Trophoblast cell (in vitro differentiated cells and primary cell): ENCODE measurements at regions not wholly inside any gene's neighbourhood (a gene's known extent, or its start where the extent isn't known, plus 50 kb on each side); places are given as distances from the start of the nearest gene placed in this dataset.

Experiments used
- DNase-seq, 2 donors: peaks; one replicate each; pipeline ENCODE4 v3.0.0-alpha.2; 2016
- H2AFZ ChIP-seq: 2 replicates; pipeline ENCODE4 v1.6.1; 2013; ENCODE audit warnings: low read length, moderate library complexity, mild to moderate bottlenecking; ENCODE audit not compliant: insufficient read depth, poor library complexity
- H2AK5ac ChIP-seq: 2 replicates; pipeline ENCODE4 v1.6.1; 2013; ENCODE audit warnings: mild to moderate bottlenecking, low read length
- H2BK120ac ChIP-seq: 2 replicates; pipeline ENCODE4 v1.6.1; 2013; ENCODE audit warnings: low read length, mild to moderate bottlenecking, moderate library complexity; ENCODE audit not compliant: insufficient read depth, poor library complexity
- H2BK12ac ChIP-seq: 2 replicates; pipeline ENCODE4 v1.6.1; 2013; ENCODE audit warnings: mild to moderate bottlenecking, low read length, moderate library complexity
- H2BK5ac ChIP-seq: 2 replicates; pipeline ENCODE4 v1.6.1; 2013; ENCODE audit warnings: low read length, low read depth, moderate library complexity, mild to moderate bottlenecking; ENCODE audit not compliant: poor library complexity
- H3K14ac ChIP-seq: 2 replicates; pipeline ENCODE4 v1.6.1; 2013; ENCODE audit warnings: mild to moderate bottlenecking, low read length
- H3K18ac ChIP-seq: 2 replicates; pipeline ENCODE4 v1.6.1; 2013; ENCODE audit warnings: mild to moderate bottlenecking, low read length
- H3K23ac ChIP-seq: 2 replicates; pipeline ENCODE4 v1.6.1; 2013; ENCODE audit warnings: low read length
- H3K27ac ChIP-seq: 2 replicates; pipeline ENCODE4 v1.5.1; 2013; ENCODE audit warnings: low read depth, mild to moderate bottlenecking, inconsistent platforms, low read length, moderate library complexity
- H3K27me3 ChIP-seq: 2 replicates; pipeline ENCODE4 v1.6.1; 2013; ENCODE audit warnings: inconsistent platforms, mild to moderate bottlenecking, low read length, moderate library complexity; ENCODE audit not compliant: insufficient read depth
- H3K36me3 ChIP-seq, 2 experiments: 1 replicate in 1 of 2; 2 replicates in 1 of 2; pipeline ENCODE4 v1.6.1; 2013; ENCODE audit warnings: low read length in 2 of 2, mild to moderate bottlenecking in 2 of 2, moderate library complexity in 1 of 2; ENCODE audit not compliant: insufficient read depth in 2 of 2, control insufficient read depth in 1 of 2
- H3K4ac ChIP-seq: 2 replicates; pipeline ENCODE4 v1.6.1; 2013; ENCODE audit warnings: low read depth, mild to moderate bottlenecking, low read length, moderate library complexity
- H3K4me1 ChIP-seq, 2 experiments: 1 replicate in 1 of 2; 2 replicates in 1 of 2; pipeline ENCODE4 v1.6.1; 2013; ENCODE audit warnings: low read length in 2 of 2, mild to moderate bottlenecking in 2 of 2, moderate library complexity in 1 of 2; ENCODE audit not compliant: insufficient read depth in 2 of 2, control insufficient read depth in 1 of 2
- H3K4me2 ChIP-seq: 2 replicates; pipeline ENCODE4 v1.6.1; 2013; ENCODE audit warnings: inconsistent platforms, mild to moderate bottlenecking, low read length, moderate library complexity
- H3K4me3 ChIP-seq: 2 replicates; pipeline ENCODE4 v1.5.1; 2013; ENCODE audit warnings: mild to moderate bottlenecking, low read depth, low read length, inconsistent platforms
- H3K79me1 ChIP-seq: one replicate; pipeline ENCODE4 v1.6.1; 2013; ENCODE audit warnings: low read length
- H3K79me2 ChIP-seq: 2 replicates; pipeline ENCODE4 v1.6.1; 2013; ENCODE audit warnings: low read length, mild to moderate bottlenecking; ENCODE audit not compliant: control insufficient read depth, insufficient read depth, poor library complexity
- H3K9ac ChIP-seq: 2 replicates; pipeline ENCODE4 v1.6.1; 2013; ENCODE audit warnings: mild to moderate bottlenecking, low read length
- H3K9me3 ChIP-seq: 2 replicates; pipeline ENCODE4 v1.6.1; 2013; ENCODE audit warnings: low read depth, mild to moderate bottlenecking, control low read depth, inconsistent platforms, low read length; ENCODE audit not compliant: insufficient read depth
- H4K12ac ChIP-seq: 2 replicates; pipeline ENCODE4 v1.6.1; 2013; ENCODE audit warnings: low read depth, mild to moderate bottlenecking, low read length, moderate library complexity
- H4K8ac ChIP-seq: 2 replicates; pipeline ENCODE4 v1.6.1; 2013; ENCODE audit warnings: low read depth, mild to moderate bottlenecking, low read length, moderate library complexity
- H4K91ac ChIP-seq: one replicate; pipeline ENCODE4 v1.6.1; 2013; ENCODE audit warnings: low read depth, mild to moderate bottlenecking, low read length, moderate library complexity
- WGBS: extraction: QIAGEN DNeasy Blood & Tissue Kit; methylation state at CpG from one replicate; pipeline ENCODE4 v1.1.7; 2013; ENCODE audit warnings: missing lambda C conversion rate; ENCODE audit not compliant: insufficient read length, insufficient coverage; ENCODE audit errors: extremely low coverage; 5-methylcytosine and 5-hydroxymethylcytosine counted together

DNA sequence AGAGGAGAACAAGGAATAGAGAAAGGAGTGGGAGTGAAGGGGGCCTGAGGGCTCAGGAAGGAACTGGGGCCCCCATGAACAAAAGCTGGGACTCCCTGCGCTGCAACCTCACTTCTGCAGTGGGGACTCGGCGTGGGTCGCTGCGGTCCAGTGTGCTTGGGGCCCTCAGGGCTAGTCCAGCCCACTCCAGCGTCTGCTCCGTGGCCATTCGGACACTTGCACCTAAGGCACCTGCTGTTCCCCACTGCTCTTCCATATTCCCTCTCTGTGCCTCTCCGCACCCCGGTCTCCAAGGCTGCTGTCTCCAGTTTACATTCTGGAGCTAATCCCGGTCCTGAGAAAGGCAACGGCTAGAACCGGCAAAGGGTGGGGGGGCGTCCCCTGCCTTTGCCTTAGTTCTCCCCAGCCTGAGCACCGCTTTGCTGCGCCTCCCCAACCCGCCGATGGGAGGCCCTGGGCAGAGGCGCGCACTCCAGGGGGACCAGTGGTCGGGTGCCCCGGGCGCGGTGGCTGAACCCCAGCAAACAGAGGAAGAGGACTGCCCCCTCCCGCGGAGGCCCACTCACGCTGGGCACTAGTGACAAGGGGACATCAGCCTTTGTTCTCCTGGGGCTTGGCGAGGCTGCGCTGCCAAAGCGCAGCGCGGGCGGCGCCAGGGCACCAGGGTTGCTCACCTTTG is 327.7 kb upstream of the F9 start:
- no peak overlapping the region for H2BK5ac ChIP-seq

DNA sequence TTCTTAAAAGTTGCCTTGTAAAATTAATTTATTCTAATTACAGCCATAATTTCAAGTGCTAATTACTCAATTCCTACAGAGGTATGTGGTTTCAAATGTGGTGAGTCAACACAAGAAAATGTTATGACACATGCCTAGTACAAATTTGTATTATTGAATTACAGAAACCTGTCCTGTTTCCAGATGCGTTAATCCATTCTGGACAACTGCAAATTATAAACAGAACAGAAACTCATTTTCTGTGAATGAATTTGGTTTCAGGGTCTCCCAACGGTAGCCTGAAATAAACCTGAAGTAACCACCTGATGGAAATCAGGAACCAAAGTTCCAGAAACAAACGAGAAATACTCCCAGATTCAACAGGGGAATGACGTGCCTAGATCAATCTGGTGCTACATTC is 328.6 kb upstream of the F9 start:
- Histone ChIP-seq H4K12ac (no peak overlapping the region), H3K23ac (no peak overlapping the region), H3K4me2 (no peak overlapping the region), H3K27ac (no peak overlapping the region), H2BK5ac (no peak overlapping the region), H3K9me3 (no peaks in the 10 kb centered on the region), H3K4me1 (peaks cover 0 to 4% of the 10 kb centered on the region in 2 experiments), H4K91ac (no peak overlapping the region), H3K14ac (no peak overlapping the region), H3K9ac (no peak overlapping the region), H3K79me1 (no peaks in the 10 kb centered on the region), H2AK5ac (no peak overlapping the region), H2BK12ac (no peak overlapping the region), H3K18ac (no peak overlapping the region), H3K4me3 (no peak overlapping the region), H3K27me3 (peaks cover 7% of the 10 kb centered on the region), H3K4ac (no peak overlapping the region), H2BK120ac (no peak overlapping the region), H2AFZ (no peak overlapping the region), H3K36me3 (no peaks in the 10 kb centered on the region), H4K8ac (no peak overlapping the region), H3K79me2 (no peaks in the 10 kb centered on the region)
- no peak for DNase-seq
- WGBS: no CpG with 5 or more reads among the region's 4 CpGs

More for the DNA sequence above, 327.7 kb upstream of the F9 start:
- Histone ChIP-seq H2BK120ac (no peak overlapping the region), H3K9ac (no peak overlapping the region), H3K18ac (no peak overlapping the region), H4K12ac (no peak overlapping the region), H3K27me3 (peaks cover 7% of the 10 kb centered on the region), H2AFZ (no peak overlapping the region), H4K91ac (no peak overlapping the region), H4K8ac (no peak overlapping the region), H3K4ac (no peak overlapping the region), H3K4me1 (peaks cover 0 to 4% of the 10 kb centered on the region in 2 experiments), H3K14ac (no peak overlapping the region), H3K79me1 (no peaks in the 10 kb centered on the region), H3K23ac (no peak overlapping the region), H3K4me2 (peak overlapping the region; percentile 95), H3K79me2 (no peaks in the 10 kb centered on the region), H2AK5ac (no peak overlapping the region), H3K4me3 (no peak overlapping the region), H3K9me3 (no peaks in the 10 kb centered on the region), H3K27ac (no peak overlapping the region), H2BK12ac (no peak overlapping the region), H3K36me3 (no peaks in the 10 kb centered on the region)
- WGBS: no CpG with 5 or more reads among the region's 34 CpGs
- DNase-seq: no peak

- no CpG with 5 or more reads among the region's 6 CpGs for WGBS
- no peak overlapping the region for H2BK5ac ChIP-seq
- no peak overlapping the region for H3K4me2 ChIP-seq
- H3K36me3 ChIP-seq: no peaks in the 10 kb centered on the region
- no peak overlapping the region for H3K4ac ChIP-seq
- H4K91ac ChIP-seq: no peak overlapping the region
- no peak overlapping the region for H2BK12ac ChIP-seq
- H3K23ac ChIP-seq: no peak overlapping the region
- H3K9me3 ChIP-seq: no peaks in the 10 kb centered on the region
- peaks cover 7% of the 10 kb centered on the region for H3K27me3 ChIP-seq
- H2BK120ac ChIP-seq: no peak overlapping the region
- H4K12ac ChIP-seq: no peak overlapping the region
- H4K8ac ChIP-seq: no peak overlapping the region
- no peaks in the 10 kb centered on the region for H3K79me1 ChIP-seq
- no peak overlapping the region for H3K18ac ChIP-seq
- H3K9ac ChIP-seq: no peak overlapping the region
- no peak for DNase-seq
- no peak overlapping the region for H3K4me3 ChIP-seq
- H3K79me2 ChIP-seq: no peaks in the 10 kb centered on the region
- no peak overlapping the region for H3K14ac ChIP-seq
- no peak overlapping the region for H2AFZ ChIP-seq
- peaks cover 0 to 4% of the 10 kb centered on the region in 2 experiments for H3K4me1 ChIP-seq
- no peak overlapping the region for H3K27ac ChIP-seq
- no peak overlapping the region for H2AK5ac ChIP-seq
These were observed 329.7 kb upstream of the F9 start for GRCh38 chrX:139200793-139201192.

- Histone ChIP-seq H3K4me3 (no peak overlapping the region), H2AK5ac (no peak overlapping the region), H4K91ac (no peak overlapping the region), H3K18ac (no peak overlapping the region), H3K27ac (no peak overlapping the region), H4K8ac (no peak overlapping the region), H3K4me2 (no peak overlapping the region), H4K12ac (no peak overlapping the region), H2BK5ac (no peak overlapping the region), H3K14ac (no peak overlapping the region), H3K4me1 (peaks cover 0 to 4% of the 10 kb centered on the region in 2 experiments), H3K9ac (no peak overlapping the region), H3K79me2 (no peaks in the 10 kb centered on the region), H2BK120ac (no peak overlapping the region), H3K9me3 (no peaks in the 10 kb centered on the region), H3K79me1 (no peaks in the 10 kb centered on the region), H2BK12ac (no peak overlapping the region), H2AFZ (no peak overlapping the region), H3K36me3 (no peaks in the 10 kb centered on the region), H3K23ac (no peak overlapping the region), H3K4ac (no peak overlapping the region), H3K27me3 (peaks cover 7% of the 10 kb centered on the region)
- DNase-seq: no peak
- no CpG with 5 or more reads among the region's 2 CpGs for WGBS
These were observed 330.2 kb upstream of the F9 start for GRCh38 chrX:139200346-139200745.
